ENCODE measurements at regions not wholly inside any gene's neighbourhood (a gene's known extent, or its start where the extent isn't known, plus 50 kb on each side); places are given as distances from the start of the nearest gene placed in this dataset.

- peaks cover 81 to 100% of the 10 kb centered on the region in 2 donors for H3K27me3 ChIP-seq (ENCODE audit: control insufficient read depth in 2 of 2, insufficient read depth in 1 of 2, low read length in 1 of 2)
- no peaks in the 10 kb centered on the region for H3K36me3 ChIP-seq (ENCODE audit: control insufficient read depth in 2 of 2, insufficient read depth in 2 of 2, low read length in 1 of 2)
- H3K4me1 ChIP-seq (ENCODE audit: control insufficient read depth in 2 of 2, insufficient read depth in 2 of 2, low read length in 2 of 2), result peaks cover 0 to 10% of the 10 kb centered on the region in 2 donors
- H3K27ac ChIP-seq (ENCODE audit: low read depth in 1 of 2, low read length in 1 of 2), result peak overlapping the region in 1 of 2 donors; percentile 78
- WGBS, result 1% methylated on average over 81 of the region's 81 CpGs
- no peak for DNase-seq (ENCODE audit: low read depth in 6 of 9, low spot score in 9 of 9)
- peaks cover 0 to 7% of the 10 kb centered on the region in 2 donors for H3K9me3 ChIP-seq (ENCODE audit: control insufficient read depth in 2 of 2, insufficient read depth in 1 of 2, low read length in 1 of 2)
- H3K4me3 ChIP-seq (ENCODE audit: low read length in 2 of 2), result peak overlapping the region; percentile 23 to 37
Observed at GRCh38 chr11:16606784-16607674, 131.4 kb upstream of the C11orf58 start.

GRCh38 chr11:16605894-16606783, 132.3 kb upstream of the C11orf58 start:
- H3K4me3 ChIP-seq (ENCODE audit: low read length in 2 of 2), result peak overlapping the region; percentile 37
- H3K27ac ChIP-seq (ENCODE audit: low read depth in 1 of 2, low read length in 1 of 2), result no peak overlapping the region
- 2% methylated on average over 36 of the region's 36 CpGs for WGBS
- H3K9me3 ChIP-seq (ENCODE audit: control insufficient read depth in 2 of 2, insufficient read depth in 1 of 2, low read length in 1 of 2), result peaks cover 0 to 7% of the 10 kb centered on the region in 2 donors
- peaks cover 0 to 10% of the 10 kb centered on the region in 2 donors for H3K4me1 ChIP-seq (ENCODE audit: control insufficient read depth in 2 of 2, insufficient read depth in 2 of 2, low read length in 2 of 2)
- peaks cover 72 to 92% of the 10 kb centered on the region in 2 donors for H3K27me3 ChIP-seq (ENCODE audit: control insufficient read depth in 2 of 2, insufficient read depth in 1 of 2, low read length in 1 of 2)
- no peaks in the 10 kb centered on the region for H3K36me3 ChIP-seq (ENCODE audit: control insufficient read depth in 2 of 2, insufficient read depth in 2 of 2, low read length in 1 of 2)
- DNase-seq (ENCODE audit: low read depth in 6 of 9, low spot score in 9 of 9), result peak; percentile 63 to 92 (median 76)

GRCh38 chr11:16605389-16605893, 133.0 kb upstream of the C11orf58 start:
- Histone ChIP-seq H3K27me3 (ENCODE audit: control insufficient read depth in 2 of 2, insufficient read depth in 1 of 2, low read length in 1 of 2) (peaks cover 65 to 85% of the 10 kb centered on the region in 2 donors), H3K4me1 (ENCODE audit: control insufficient read depth in 2 of 2, insufficient read depth in 2 of 2, low read length in 2 of 2) (peaks cover 0 to 10% of the 10 kb centered on the region in 2 donors), H3K36me3 (ENCODE audit: control insufficient read depth in 2 of 2, insufficient read depth in 2 of 2, low read length in 1 of 2) (no peaks in the 10 kb centered on the region), H3K9me3 (ENCODE audit: control insufficient read depth in 2 of 2, insufficient read depth in 1 of 2, low read length in 1 of 2) (peaks cover 0 to 7% of the 10 kb centered on the region in 2 donors), H3K27ac (ENCODE audit: low read depth in 1 of 2, low read length in 1 of 2) (peak overlapping the region in 1 of 2 donors; percentile 43), H3K4me3 (ENCODE audit: low read length in 2 of 2) (peak overlapping the region; percentile 37)
- no peak for DNase-seq (ENCODE audit: low read depth in 6 of 9, low spot score in 9 of 9)
- WGBS, result 2% methylated on average over 32 of the region's 32 CpGs

- WGBS, result under 1% methylated on average over 57 of the region's 57 CpGs
- Histone ChIP-seq H3K27ac (ENCODE audit: low read depth in 1 of 2, low read length in 1 of 2) (no peak overlapping the region), H3K27me3 (ENCODE audit: control insufficient read depth in 2 of 2, insufficient read depth in 1 of 2, low read length in 1 of 2) (peaks cover 60 to 81% of the 10 kb centered on the region in 2 donors), H3K4me3 (ENCODE audit: low read length in 2 of 2) (peak overlapping the region; percentile 37), H3K36me3 (ENCODE audit: control insufficient read depth in 2 of 2, insufficient read depth in 2 of 2, low read length in 1 of 2) (no peaks in the 10 kb centered on the region), H3K4me1 (ENCODE audit: control insufficient read depth in 2 of 2, insufficient read depth in 2 of 2, low read length in 2 of 2) (peaks cover 0 to 10% of the 10 kb centered on the region in 2 donors), H3K9me3 (ENCODE audit: control insufficient read depth in 2 of 2, insufficient read depth in 1 of 2, low read length in 1 of 2) (peaks cover 0 to 7% of the 10 kb centered on the region in 2 donors)
- DNase-seq (ENCODE audit: low read depth in 6 of 9, low spot score in 9 of 9), result no peak
Observed at GRCh38 chr11:16604794-16605388, 133.6 kb upstream of the C11orf58 start.

GRCh38 chr11:16603890-16604793, 134.3 kb upstream of the C11orf58 start:
- H3K9me3 ChIP-seq (ENCODE audit: control insufficient read depth in 2 of 2, insufficient read depth in 1 of 2, low read length in 1 of 2), result peaks cover 0 to 7% of the 10 kb centered on the region in 2 donors
- peaks cover 52 to 74% of the 10 kb centered on the region in 2 donors for H3K27me3 ChIP-seq (ENCODE audit: control insufficient read depth in 2 of 2, insufficient read depth in 1 of 2, low read length in 1 of 2)
- H3K27ac ChIP-seq (ENCODE audit: low read depth in 1 of 2, low read length in 1 of 2), result peak overlapping the region in 1 of 2 donors; percentile 11
- no peak for DNase-seq (ENCODE audit: low read depth in 6 of 9, low spot score in 9 of 9)
- H3K36me3 ChIP-seq (ENCODE audit: control insufficient read depth in 2 of 2, insufficient read depth in 2 of 2, low read length in 1 of 2), result no peaks in the 10 kb centered on the region
- H3K4me1 ChIP-seq (ENCODE audit: control insufficient read depth in 2 of 2, insufficient read depth in 2 of 2, low read length in 2 of 2), result peaks cover 0 to 10% of the 10 kb centered on the region in 2 donors
- H3K4me3 ChIP-seq (ENCODE audit: low read length in 2 of 2), result peak overlapping the region; percentile 23 to 37
- WGBS, result 16% methylated on average over 53 of the region's 53 CpGs

GRCh38 chr11:16603245-16603644, 135.2 kb upstream of the C11orf58 start:
- Histone ChIP-seq H3K4me1 (ENCODE audit: control insufficient read depth in 2 of 2, insufficient read depth in 2 of 2, low read length in 2 of 2) (peaks cover 0 to 10% of the 10 kb centered on the region in 2 donors), H3K27me3 (ENCODE audit: control insufficient read depth in 2 of 2, insufficient read depth in 1 of 2, low read length in 1 of 2) (peaks cover 46 to 65% of the 10 kb centered on the region in 2 donors), H3K36me3 (ENCODE audit: control insufficient read depth in 2 of 2, insufficient read depth in 2 of 2, low read length in 1 of 2) (no peaks in the 10 kb centered on the region), H3K9me3 (ENCODE audit: control insufficient read depth in 2 of 2, insufficient read depth in 1 of 2, low read length in 1 of 2) (peaks cover 0 to 7% of the 10 kb centered on the region in 2 donors), H3K27ac (ENCODE audit: low read depth in 1 of 2, low read length in 1 of 2) (no peak overlapping the region), H3K4me3 (ENCODE audit: low read length in 2 of 2) (no peak overlapping the region)
- 94% methylated on average over 2 of the region's 2 CpGs for WGBS
- no peak for DNase-seq (ENCODE audit: low read depth in 6 of 9, low spot score in 9 of 9)

- Histone ChIP-seq H3K4me3 (ENCODE audit: low read length in 2 of 2) (no peak overlapping the region), H3K27me3 (ENCODE audit: control insufficient read depth in 2 of 2, insufficient read depth in 1 of 2, low read length in 1 of 2) (peaks cover 10 to 22% of the 10 kb centered on the region in 2 donors), H3K9me3 (ENCODE audit: control insufficient read depth in 2 of 2, insufficient read depth in 1 of 2, low read length in 1 of 2) (peaks cover 0 to 2% of the 10 kb centered on the region in 2 donors), H3K27ac (ENCODE audit: low read depth in 1 of 2, low read length in 1 of 2) (no peak overlapping the region), H3K36me3 (ENCODE audit: control insufficient read depth in 2 of 2, insufficient read depth in 2 of 2, low read length in 1 of 2) (no peaks in the 10 kb centered on the region), H3K4me1 (ENCODE audit: control insufficient read depth in 2 of 2, insufficient read depth in 2 of 2, low read length in 2 of 2) (no peaks in the 10 kb centered on the region)
- DNase-seq (ENCODE audit: low read depth in 6 of 9, low spot score in 9 of 9), result no peak
- 97% methylated on average over 7 of the region's 7 CpGs for WGBS
Observed at GRCh38 chr11:16598906-16599305, 139.5 kb upstream of the C11orf58 start.

GRCh38 chr11:16598032-16598431, 140.4 kb upstream of the C11orf58 start:
- no peak for DNase-seq (ENCODE audit: low read depth in 6 of 9, low spot score in 9 of 9)
- no peak overlapping the region for H3K4me3 ChIP-seq (ENCODE audit: low read length in 2 of 2)
- H3K9me3 ChIP-seq (ENCODE audit: control insufficient read depth in 2 of 2, insufficient read depth in 1 of 2, low read length in 1 of 2), result no peaks in the 10 kb centered on the region
- H3K27me3 ChIP-seq (ENCODE audit: control insufficient read depth in 2 of 2, insufficient read depth in 1 of 2, low read length in 1 of 2), result peaks cover 1 to 13% of the 10 kb centered on the region in 2 donors
- no peak overlapping the region for H3K27ac ChIP-seq (ENCODE audit: low read depth in 1 of 2, low read length in 1 of 2)
- no peaks in the 10 kb centered on the region for H3K36me3 ChIP-seq (ENCODE audit: control insufficient read depth in 2 of 2, insufficient read depth in 2 of 2, low read length in 1 of 2)
- 80% methylated on average over 1 of the region's 1 CpG for WGBS
- H3K4me1 ChIP-seq (ENCODE audit: control insufficient read depth in 2 of 2, insufficient read depth in 2 of 2, low read length in 2 of 2), result no peaks in the 10 kb centered on the region
